ENCODE measurements at regions not wholly inside any gene's neighbourhood (a gene's known extent, or its start where the extent isn't known, plus 50 kb on each side); places are given as distances from the start of the nearest gene placed in this dataset.

GRCh38 chr13:80074143-80074752 is 266.7 kb downstream of the SPRY2 start:
- Histone ChIP-seq H3K79me2 (ENCODE audit: insufficient read depth, low read length) (no peaks in the 10 kb centered on the region), H3K4ac (ENCODE audit: low read depth, low read length) (no peak overlapping the region), H3K23ac (ENCODE audit: insufficient read length, low read depth, low read length) (no peak overlapping the region), H3K56ac (ENCODE audit: insufficient read length, low read depth, low read length) (no peak overlapping the region), H3K4me2 (ENCODE audit: insufficient read depth, insufficient read length, low read length) (no peak overlapping the region), H4K8ac (replicated peaks; ENCODE audit: insufficient read length, low read depth, low read length) (no peak overlapping the region), H2BK5ac (ENCODE audit: insufficient read length, low read length) (no peak overlapping the region), H3K23me2 (ENCODE audit: insufficient read length, low read depth, low read length, poor library complexity, severe bottlenecking) (no peaks in the 10 kb centered on the region), H3K9ac (ENCODE audit: extremely low read depth, insufficient read length, low read length) (no peak overlapping the region), H4K91ac (ENCODE audit: insufficient read length, low read depth, low read length) (no peak overlapping the region), H2BK12ac (ENCODE audit: insufficient read length, low read depth, low read length) (no peak overlapping the region), H3K79me1 (ENCODE audit: insufficient read depth, low read depth, low read length, poor library complexity, severe bottlenecking) (no peaks in the 10 kb centered on the region), H3K4me1 (ENCODE audit: insufficient read depth, low read length) (no peaks in the 10 kb centered on the region; the same call in 1 of the 2 replicates), H2AFZ (ENCODE audit: low read length) (no peak overlapping the region), H2BK20ac (ENCODE audit: low read depth, low read length, poor library complexity, severe bottlenecking) (no peak overlapping the region), H3K18ac (ENCODE audit: insufficient read length, low read depth, low read length) (no peak overlapping the region), H3K27me3 (ENCODE audit: insufficient read depth, low read length) (no peaks in the 10 kb centered on the region), H3T11ph (ENCODE audit: low read length) (no peak overlapping the region), H3K9me3 (ENCODE audit: control insufficient read depth, low read depth, low read length) (no peaks in the 10 kb centered on the region), H4K5ac (ENCODE audit: insufficient read length, low read depth, low read length) (no peak overlapping the region), H2BK15ac (ENCODE audit: low read depth, low read length) (no peak overlapping the region), H2BK120ac (ENCODE audit: low read depth, low read length, poor library complexity, severe bottlenecking) (no peak overlapping the region), H4K20me1 (ENCODE audit: control insufficient read depth, insufficient read depth, insufficient read length) (no peaks in the 10 kb centered on the region), H3K14ac (ENCODE audit: insufficient read depth, low read length) (no peak overlapping the region; the same call in 1 of the 2 replicates), H2AK5ac (ENCODE audit: insufficient read length, low read length) (no peak overlapping the region), H3K27ac (ENCODE audit: insufficient read length, low read depth, low read length) (no peak overlapping the region)
- Mint-ChIP-seq H3K27me3 (ENCODE audit: low read depth) (no peaks in the 10 kb centered on the region), H3K4me3 (no peak overlapping the region), H3K4me1 (peaks cover 21 to 22% of the 10 kb centered on the region in 2 experiments), H3K27ac (no peak overlapping the region), H3K9me3 (no peaks in the 10 kb centered on the region; a peak in 1 of 5 replicates), H3K36me3 (ENCODE audit: insufficient read depth in 1 of 3, low read depth in 3 of 3) (peaks cover 0 to 1% (median 0%) of the 10 kb centered on the region in 3 experiments; a peak in 1 of 7 replicates)
- no peak for DNase-seq
- TF ChIP-seq CTCF (conservative IDR thresholded peaks at IDR 0.05), result no peak
- WGBS (ENCODE audit: extremely low coverage, insufficient read length, low lambda C conversion rate), result no CpG with 5 or more reads among the region's 13 CpGs
